ENCODE measurements at regions not wholly inside any gene's neighbourhood (a gene's known extent, or its start where the extent isn't known, plus 50 kb on each side); places are given as distances from the start of the nearest gene placed in this dataset.

- H3K9ac ChIP-seq (ENCODE audit: insufficient read depth, low read depth, low read length) = no peak overlapping the region
- no peaks in the 10 kb centered on the region for H3K4me1 ChIP-seq (ENCODE audit: insufficient read depth, low read length)
- H3K79me2 ChIP-seq (ENCODE audit: insufficient read depth, low read length) = no peaks in the 10 kb centered on the region
- no TSS peak for BruUV-seq (replicated peaks)
- H4K20me1 ChIP-seq (ENCODE audit: insufficient read depth, low read length) = no peaks in the 10 kb centered on the region
- no peaks in the 10 kb centered on the region for H3K27me3 ChIP-seq (ENCODE audit: control insufficient read depth in 1 of 2, insufficient read depth in 2 of 2, low read length in 2 of 2)
- H2AFZ ChIP-seq (ENCODE audit: low read length) = no peak overlapping the region
- WGBS (ENCODE audit: low lambda C conversion rate) = 29% methylated on average over 1 of the region's 2 CpGs
- no peak overlapping the region for H3K27ac ChIP-seq (ENCODE audit: extremely low read length, insufficient read depth, low read length)
- POLR2A ChIA-PET = no interaction called here
- FAIRE-seq = no peak
- intact Hi-C loops (cut with micrococcal nuclease; ENCODE audit: unreplicated experiment) (no loop called here), in situ Hi-C loops (cut with HindIII; ENCODE audit: extremely low pct_ligation_motif_present, low pct_unique_long_range_greater_than_20kb) (no loop called here)
- DNase-seq (ENCODE audit: low spot score) = peak; percentile 9
- H3K4me2 ChIP-seq (ENCODE audit: low read depth, low read length) = no peak overlapping the region
- no peak for TF ChIP-seq MXI1 (IDR thresholded peaks at IDR 0.05; ENCODE audit: borderline replicate concordance, low read depth, low read length)
- peak; percentile 17 for TF ChIP-seq CTCF (CRISPR knock-in tag; IDR thresholded peaks at IDR 0.05)
- TF ChIP-seq TBP (CRISPR knock-in tag; IDR thresholded peaks at IDR 0.05) = no peak
- TF ChIP-seq TERF1 (CRISPR knock-in tag; IDR thresholded peaks at IDR 0.05) = no peak
- peak; percentile 20 for TF ChIP-seq STAG1 (CRISPR knock-in tag; IDR thresholded peaks at IDR 0.05)
- peak; percentile 86 for ATAC-seq
- H3K36me3 ChIP-seq (replicated peaks in 1 of 2; ENCODE audit: control insufficient read depth in 1 of 2, insufficient read depth in 2 of 2, low read length in 2 of 2) = no peaks in the 10 kb centered on the region
- CTCF ChIA-PET (ENCODE audit: low intra/inter-chr PET ratio, low total read pairs) = no interaction called here
- H3K4me3 ChIP-seq (replicated peaks in 1 of 3; ENCODE audit: insufficient read depth in 1 of 3, low read depth in 2 of 3, low read length in 3 of 3) = no peak overlapping the region
- no peaks in the 10 kb centered on the region for H3K9me3 ChIP-seq (ENCODE audit: low read length)
These were observed 138.6 kb upstream of the NGF start for GRCh38 chr1:115476616-115477015.

GRCh38 chr1:115475901-115476300 lies 137.9 kb upstream of the NGF start:
- Histone ChIP-seq H3K4me1 (ENCODE audit: insufficient read depth, low read length) (no peaks in the 10 kb centered on the region), H3K9ac (ENCODE audit: insufficient read depth, low read depth, low read length) (no peak overlapping the region), H4K20me1 (ENCODE audit: insufficient read depth, low read length) (no peaks in the 10 kb centered on the region), H3K4me3 (replicated peaks in 1 of 3; ENCODE audit: insufficient read depth in 1 of 3, low read depth in 2 of 3, low read length in 3 of 3) (no peak overlapping the region), H3K9me3 (ENCODE audit: low read length) (no peaks in the 10 kb centered on the region), H3K36me3 (replicated peaks in 1 of 2; ENCODE audit: control insufficient read depth in 1 of 2, insufficient read depth in 2 of 2, low read length in 2 of 2) (no peaks in the 10 kb centered on the region), H2AFZ (ENCODE audit: low read length) (no peak overlapping the region), H3K4me2 (ENCODE audit: low read depth, low read length) (no peak overlapping the region), H3K79me2 (ENCODE audit: insufficient read depth, low read length) (no peaks in the 10 kb centered on the region), H3K27me3 (ENCODE audit: control insufficient read depth in 1 of 2, insufficient read depth in 2 of 2, low read length in 2 of 2) (no peaks in the 10 kb centered on the region), H3K27ac (ENCODE audit: extremely low read length, insufficient read depth, low read length) (no peak overlapping the region)
- intact Hi-C loops (cut with micrococcal nuclease; ENCODE audit: unreplicated experiment) = no loop called here
- in situ Hi-C loops (cut with HindIII; ENCODE audit: extremely low pct_ligation_motif_present, low pct_unique_long_range_greater_than_20kb) = no loop called here
- BruUV-seq (replicated peaks) = no TSS peak
- no peak for ATAC-seq
- 47% methylated on average over 5 of the region's 5 CpGs for WGBS (ENCODE audit: low lambda C conversion rate)
- ChIA-PET CTCF (ENCODE audit: low intra/inter-chr PET ratio, low total read pairs) (no interaction called here), POLR2A (no interaction called here)
- FAIRE-seq = no peak
- DNase-seq (ENCODE audit: low spot score) = no peak
- no peak for TF ChIP-seq KDM6A (CRISPR knock-in tag; IDR thresholded peaks at IDR 0.05; ENCODE audit: low read depth)
- TF ChIP-seq NR3C1 (CRISPR knock-in tag; IDR thresholded peaks at IDR 0.05) = no peak
- TF ChIP-seq ZFP41 (CRISPR knock-in tag; IDR thresholded peaks at IDR 0.05; ENCODE audit: borderline replicate concordance) = no peak
- TF ChIP-seq MIER3 (CRISPR knock-in tag; IDR thresholded peaks at IDR 0.05; ENCODE audit: borderline replicate concordance) = no peak
- no peak for TF ChIP-seq ZNF589 (CRISPR knock-in tag; conservative IDR thresholded peaks at IDR 0.05)
- TF ChIP-seq NFIB (CRISPR knock-in tag; IDR thresholded peaks at IDR 0.05; ENCODE audit: borderline replicate concordance) = no peak
- no peak for TF ChIP-seq PCBP1 (IDR thresholded peaks at IDR 0.05; ENCODE audit: borderline replicate concordance, low read depth, low read length)
- no peak for TF ChIP-seq MEIS2 (CRISPR knock-in tag; IDR thresholded peaks at IDR 0.05)
- no peak for TF ChIP-seq SIN3B (IDR thresholded peaks at IDR 0.05; ENCODE audit: low read length)
- TF ChIP-seq ZNF766 (CRISPR knock-in tag; IDR thresholded peaks at IDR 0.05; ENCODE audit: borderline replicate concordance) = no peak
- TF ChIP-seq ZBTB1 (CRISPR knock-in tag; IDR thresholded peaks at IDR 0.05; ENCODE audit: borderline replicate concordance) = no peak

Measured in HepG2 (cell line).